Activated CD4-positive, alpha-beta memory T cell treated with anti-CD3 and anti-CD28 coated beads for 36 hours (primary cell): ENCODE measurements at regions not wholly inside any gene's neighbourhood (a gene's known extent, or its start where the extent isn't known, plus 50 kb on each side); places are given as distances from the start of the nearest gene placed in this dataset.

ENCODE experiments used
- CTCF ChIA-PET: fragments of 350-600 bp; sonication (Branson Sonifier 250); formaldehyde crosslinking; loops from one replicate; lab custom pipeline; 2021; ENCODE audit warnings: antibody characterized with exemption, inconsistent platforms; lab: Charles Lee
- POLR2A ChIA-PET: fragments of 350-600 bp; sonication (Branson Sonifier 250); formaldehyde crosslinking; loops from one replicate; lab custom pipeline; 2021; ENCODE audit warnings: antibody characterized with exemption; lab: Charles Lee
- DNase-seq: peaks from one replicate; pipeline ENCODE4 v3.0.0-alpha.2; 2020
- H3K27ac Mint-ChIP-seq: one replicate; pipeline ENCODE4 v1.8.0; 2021; ENCODE audit warnings: mixed read lengths
- H3K27me3 Mint-ChIP-seq: one replicate; pipeline ENCODE4 v1.8.0; 2021; ENCODE audit warnings: mixed read lengths
- H3K36me3 Mint-ChIP-seq: one replicate; pipeline ENCODE4 v1.8.0; 2021; ENCODE audit warnings: mixed read lengths
- H3K4me1 Mint-ChIP-seq: one replicate; pipeline ENCODE4 v1.8.0; 2021; ENCODE audit warnings: low read depth, mixed read lengths
- H3K4me3 Mint-ChIP-seq: one replicate; pipeline ENCODE4 v1.8.0; 2021; ENCODE audit warnings: mild to moderate bottlenecking, mixed read lengths
- H3K9me3 Mint-ChIP-seq: one replicate; pipeline ENCODE4 v1.8.0; 2021; ENCODE audit warnings: mixed read lengths
- intact Hi-C: fragments of 100-400 bp; cut with micrococcal nuclease; formaldehyde crosslinking; loops from one replicate; pipeline ENCODE4 v1.15.1; 2023

GRCh38 chr20:23147964-23148730 lies 62.0 kb upstream of the CD93 start:
- Mint-ChIP-seq H3K27me3 (peaks cover 5% of the 10 kb centered on the region), H3K4me3 (no peak overlapping the region), H3K9me3 (no peaks in the 10 kb centered on the region), H3K36me3 (no peaks in the 10 kb centered on the region), H3K27ac (peak overlapping the region; percentile 83), H3K4me1 (peaks cover 12% of the 10 kb centered on the region)
- ChIA-PET CTCF (no interaction called here), POLR2A (no interaction called here)
- intact Hi-C loops = loop anchor here (5.0 to 10.0 kb wide), 4 partner anchors 61 to 347 kb away; partner anchors contain the start of genes CD93, CST8, NAPB and NXT1
- DNase-seq = peak; percentile 69

GRCh38 chr20:23147647-23147963 lies 61.5 kb upstream of the CD93 start:
- Mint-ChIP-seq H3K27me3 (peaks cover 5% of the 10 kb centered on the region), H3K36me3 (no peaks in the 10 kb centered on the region), H3K27ac (peak overlapping the region; percentile 83), H3K4me1 (peaks cover 17% of the 10 kb centered on the region), H3K4me3 (no peak overlapping the region), H3K9me3 (no peaks in the 10 kb centered on the region)
- intact Hi-C loops = loop anchor here (5.0 to 10.0 kb wide), 4 partner anchors 60 to 347 kb away; partner anchors contain the start of genes CD93, CST8, NAPB and NXT1
- no peak for DNase-seq
- POLR2A ChIA-PET = no interaction called here
- CTCF ChIA-PET = no interaction called here

GRCh38 chr20:23146857-23147637 lies 60.9 kb upstream of the CD93 start:
- intact Hi-C loops = loop anchor here (5.0 to 10.0 kb wide), 4 partner anchors 60 to 348 kb away; partner anchors contain the start of genes CD93, CST8, NAPB and NXT1
- ChIA-PET POLR2A (no interaction called here), CTCF (no interaction called here)
- peaks cover 22% of the 10 kb centered on the region for H3K4me1 Mint-ChIP-seq
- no peaks in the 10 kb centered on the region for H3K36me3 Mint-ChIP-seq
- peaks cover 5% of the 10 kb centered on the region for H3K27me3 Mint-ChIP-seq
- no peak overlapping the region for H3K4me3 Mint-ChIP-seq
- no peaks in the 10 kb centered on the region for H3K9me3 Mint-ChIP-seq
- DNase-seq = no peak
- no peak overlapping the region for H3K27ac Mint-ChIP-seq

GRCh38 chr20:23146181-23146580 lies 60.1 kb upstream of the CD93 start:
- CTCF ChIA-PET = no interaction called here
- Mint-ChIP-seq H3K27me3 (peaks cover 5% of the 10 kb centered on the region), H3K4me3 (no peak overlapping the region), H3K36me3 (no peaks in the 10 kb centered on the region), H3K9me3 (no peaks in the 10 kb centered on the region), H3K27ac (no peak overlapping the region), H3K4me1 (peaks cover 28% of the 10 kb centered on the region)
- intact Hi-C loops = loop anchor here (5.0 to 10.0 kb wide), 4 partner anchors 59 to 349 kb away; partner anchors contain the start of genes CD93, CST8, NAPB and NXT1
- POLR2A ChIA-PET = no interaction called here
- no peak for DNase-seq

GRCh38 chr20:23145281-23145700 lies 59.2 kb upstream of the CD93 start:
- ChIA-PET CTCF (no interaction called here), POLR2A (no interaction called here)
- peaks cover 28% of the 10 kb centered on the region for H3K4me1 Mint-ChIP-seq
- no peaks in the 10 kb centered on the region for H3K9me3 Mint-ChIP-seq
- no peak for DNase-seq
- intact Hi-C loops = loop anchor here (5.0 to 10.0 kb wide), 4 partner anchors 58 to 350 kb away; partner anchors contain the start of genes CD93, CST8, NAPB and NXT1
- H3K4me3 Mint-ChIP-seq = no peak overlapping the region
- H3K36me3 Mint-ChIP-seq = no peaks in the 10 kb centered on the region
- peaks cover 5% of the 10 kb centered on the region for H3K27me3 Mint-ChIP-seq
- no peak overlapping the region for H3K27ac Mint-ChIP-seq

GRCh38 chr20:23144856-23145255 lies 58.7 kb upstream of the CD93 start:
- peaks cover 5% of the 10 kb centered on the region for H3K27me3 Mint-ChIP-seq
- H3K27ac Mint-ChIP-seq = no peak overlapping the region
- H3K9me3 Mint-ChIP-seq = no peaks in the 10 kb centered on the region
- H3K4me3 Mint-ChIP-seq = no peak overlapping the region
- peaks cover 28% of the 10 kb centered on the region for H3K4me1 Mint-ChIP-seq
- intact Hi-C loops = loop anchor here (5.0 to 10.0 kb wide), 4 partner anchors 58 to 350 kb away; partner anchors contain the start of genes CD93, CST8, NAPB and NXT1
- no peaks in the 10 kb centered on the region for H3K36me3 Mint-ChIP-seq
- ChIA-PET CTCF (no interaction called here), POLR2A (no interaction called here)
- no peak for DNase-seq

GRCh38 chr20:23143986-23144690 lies 58.0 kb upstream of the CD93 start:
- no peak for DNase-seq
- Mint-ChIP-seq H3K9me3 (no peaks in the 10 kb centered on the region), H3K27ac (no peak overlapping the region), H3K36me3 (no peaks in the 10 kb centered on the region), H3K4me3 (no peak overlapping the region), H3K4me1 (peaks cover 28% of the 10 kb centered on the region), H3K27me3 (peaks cover 5% of the 10 kb centered on the region)
- POLR2A ChIA-PET = no interaction called here
- intact Hi-C loops = loop anchor here (10.0 kb wide), 2 partner anchors 281 to 351 kb away; partner anchors contain the start of genes CST8 and NAPB
- CTCF ChIA-PET = no interaction called here

- peak; percentile 37 for DNase-seq
- Mint-ChIP-seq H3K4me1 (peaks cover 27% of the 10 kb centered on the region), H3K36me3 (no peaks in the 10 kb centered on the region), H3K27me3 (peaks cover 5% of the 10 kb centered on the region), H3K4me3 (no peak overlapping the region), H3K27ac (no peak overlapping the region), H3K9me3 (no peaks in the 10 kb centered on the region)
- intact Hi-C loops = loop anchor here (10.0 kb wide), 2 partner anchors 282 to 352 kb away; partner anchors contain the start of genes CST8 and NAPB
- ChIA-PET POLR2A (no interaction called here), CTCF (interaction anchor here (0.8 kb wide), 1 partner anchor 28 kb away, joined by 4 read pairs; no protein-coding TSS in a partner anchor)
Measured at GRCh38 chr20:23143098-23143497, 57.0 kb upstream of the CD93 start.

- Mint-ChIP-seq H3K4me3 (no peak overlapping the region), H3K9me3 (no peaks in the 10 kb centered on the region), H3K27ac (no peak overlapping the region), H3K27me3 (peaks cover 5% of the 10 kb centered on the region), H3K36me3 (no peaks in the 10 kb centered on the region), H3K4me1 (peaks cover 20% of the 10 kb centered on the region)
- ChIA-PET POLR2A (no interaction called here), CTCF (interaction anchor here (0.8 kb wide), 1 partner anchor 27 kb away, joined by 4 read pairs; no protein-coding TSS in a partner anchor)
- intact Hi-C loops = loop anchor here (10.0 kb wide), 2 partner anchors 282 to 352 kb away; partner anchors contain the start of genes CST8 and NAPB
- peak; percentile 27 for DNase-seq
Measured at GRCh38 chr20:23142162-23143050, 56.3 kb upstream of the CD93 start.

- no peak for DNase-seq
- Mint-ChIP-seq H3K4me1 (peaks cover 18% of the 10 kb centered on the region), H3K27ac (no peak overlapping the region), H3K36me3 (no peaks in the 10 kb centered on the region), H3K9me3 (no peaks in the 10 kb centered on the region), H3K4me3 (no peak overlapping the region), H3K27me3 (peaks cover 5% of the 10 kb centered on the region)
- intact Hi-C loops = loop anchor here (10.0 kb wide), 2 partner anchors 283 to 353 kb away; partner anchors contain the start of genes CST8 and NAPB
- CTCF ChIA-PET = no interaction called here
- POLR2A ChIA-PET = no interaction called here
Measured at GRCh38 chr20:23141450-23142161, 55.5 kb upstream of the CD93 start.
